Thymus (tissue), 11 donors: ENCODE measurements at regions not wholly inside any gene's neighbourhood (a gene's known extent, or its start where the extent isn't known, plus 50 kb on each side); places are given as distances from the start of the nearest gene placed in this dataset.
A peak's percentile ranks its signal among the peaks of the same experiment; 100 is the strongest.

Experiments used
- DNase-seq, 9 donors: peaks; one replicate each; pipeline ENCODE4 v3.0.0-alpha.2; 2013; ENCODE audit warnings: low spot score in 9 of 9, low read depth in 6 of 9, missing footprints in 1 of 9
- H3K27ac ChIP-seq, 2 donors: one replicate each; pipeline ENCODE4 v1.5.1; 2013; ENCODE audit warnings: control low read depth in 1 of 2, low read depth in 1 of 2, low read length in 1 of 2, mild to moderate bottlenecking in 1 of 2, moderate library complexity in 1 of 2
- H3K27me3 ChIP-seq, 2 donors: one replicate each; pipeline ENCODE4 v1.5.1; 2013; ENCODE audit warnings: low read length in 1 of 2; ENCODE audit not compliant: control insufficient read depth in 2 of 2, insufficient read depth in 1 of 2
- H3K36me3 ChIP-seq, 2 donors: one replicate each; pipeline ENCODE4 v1.5.1; 2013; ENCODE audit warnings: low read length in 1 of 2, mild to moderate bottlenecking in 1 of 2, moderate library complexity in 1 of 2; ENCODE audit not compliant: control insufficient read depth in 2 of 2, insufficient read depth in 2 of 2
- H3K4me1 ChIP-seq, 2 donors: one replicate each; pipeline ENCODE4 v1.5.1; 2013; ENCODE audit warnings: low read length in 2 of 2; ENCODE audit not compliant: control insufficient read depth in 2 of 2, insufficient read depth in 2 of 2
- H3K4me3 ChIP-seq, 2 donors: one replicate each; pipeline ENCODE4 v1.5.1; 2013; ENCODE audit warnings: low read length in 2 of 2, control low read depth in 1 of 2, mild to moderate bottlenecking in 1 of 2
- H3K9me3 ChIP-seq, 2 donors: one replicate each; pipeline ENCODE4 v1.5.1; 2013; ENCODE audit warnings: low read length in 1 of 2, mild to moderate bottlenecking in 1 of 2; ENCODE audit not compliant: control insufficient read depth in 2 of 2, insufficient read depth in 1 of 2
- WGBS: extraction: QIAGEN DNeasy Blood & Tissue Kit; methylation state at CpG from one replicate; pipeline ENCODE4 v1.1.7; 2013; 5-methylcytosine and 5-hydroxymethylcytosine counted together
- donor health status: healthy.

DNA sequence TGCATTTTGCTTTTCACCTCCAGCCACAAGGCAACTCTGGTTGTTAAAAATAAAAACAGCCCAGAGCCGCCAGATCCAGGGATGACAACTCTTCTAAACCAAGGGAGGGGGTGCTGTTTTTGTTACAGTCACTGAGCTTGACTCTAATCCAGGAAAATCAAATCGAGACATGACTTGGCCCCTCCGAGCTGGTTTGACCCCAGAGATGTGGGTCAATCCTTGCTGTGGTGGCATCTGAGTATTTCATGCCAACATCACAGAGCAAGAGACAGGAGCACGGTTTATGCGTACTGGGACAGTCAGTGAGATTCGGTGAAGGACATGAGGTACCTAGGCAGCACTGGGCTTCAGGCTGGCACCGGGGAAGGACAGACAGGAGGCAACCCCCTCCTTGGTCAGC is 88.8 kb upstream of the ZMIZ1 start:
- 96% methylated on average over 7 of the region's 7 CpGs for WGBS
- peaks cover 0 to 34% of the 10 kb centered on the region in 2 donors for H3K4me1 ChIP-seq
- no peak for DNase-seq
- no peak overlapping the region for H3K27ac ChIP-seq
- no peaks in the 10 kb centered on the region for H3K9me3 ChIP-seq
- no peaks in the 10 kb centered on the region for H3K36me3 ChIP-seq
- no peaks in the 10 kb centered on the region for H3K27me3 ChIP-seq
- H3K4me3 ChIP-seq, result no peak overlapping the region

- DNase-seq, result no peak
- no peak overlapping the region for H3K4me3 ChIP-seq
- H3K27ac ChIP-seq, result no peak overlapping the region
- no peaks in the 10 kb centered on the region for H3K36me3 ChIP-seq
- H3K9me3 ChIP-seq, result no peaks in the 10 kb centered on the region
- no peaks in the 10 kb centered on the region for H3K27me3 ChIP-seq
- peaks cover 0 to 32% of the 10 kb centered on the region in 2 donors for H3K4me1 ChIP-seq
- 94% methylated on average over 9 of the region's 9 CpGs for WGBS
These were observed 88.4 kb upstream of the ZMIZ1 start for GRCh38 chr10:78980354-78980753.

- H3K36me3 ChIP-seq, result no peaks in the 10 kb centered on the region
- peaks cover 0 to 32% of the 10 kb centered on the region in 2 donors for H3K4me1 ChIP-seq
- no peak overlapping the region for H3K27ac ChIP-seq
- H3K4me3 ChIP-seq, result no peak overlapping the region
- no peak for DNase-seq
- WGBS, result 96% methylated on average over 5 of the region's 5 CpGs
- H3K27me3 ChIP-seq, result no peaks in the 10 kb centered on the region
- no peaks in the 10 kb centered on the region for H3K9me3 ChIP-seq
These were observed 88.0 kb upstream of the ZMIZ1 start for GRCh38 chr10:78980815-78981214.

DNA sequence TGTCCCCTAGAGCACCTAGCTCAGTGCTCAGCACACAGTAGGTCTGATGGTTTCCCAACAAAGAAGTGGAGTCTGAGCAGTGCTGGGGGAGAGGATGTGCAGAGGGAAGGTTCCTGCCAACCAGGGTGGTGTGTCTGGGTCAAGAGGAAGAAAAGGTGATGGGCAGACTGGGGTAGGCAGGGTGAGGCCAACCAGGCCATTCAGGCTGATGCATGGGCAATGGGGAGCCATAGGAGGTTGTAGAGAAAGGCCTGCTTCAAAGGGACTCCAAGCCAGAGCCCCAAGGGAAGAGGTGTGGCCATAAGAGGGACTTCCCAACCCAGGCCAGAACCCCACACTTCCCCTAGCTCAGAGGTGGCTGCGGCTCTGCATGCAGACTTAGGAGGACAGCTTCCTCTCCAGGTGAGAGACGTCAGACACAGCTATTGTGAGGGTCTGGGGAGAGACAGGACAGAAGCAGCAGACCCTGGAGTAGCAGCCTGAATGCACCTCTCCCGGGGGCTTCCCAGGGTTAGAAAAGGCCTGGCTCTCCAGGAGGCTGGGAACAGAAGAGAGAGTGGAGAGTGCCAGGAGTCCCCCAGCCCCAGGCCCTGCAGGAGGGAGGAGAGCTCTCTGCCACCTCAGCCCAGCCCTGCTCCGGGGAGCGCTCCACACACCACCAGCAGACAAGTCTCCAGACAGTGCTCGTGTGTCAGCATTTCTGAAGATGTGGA is 87.4 kb upstream of the ZMIZ1 start:
- 73% methylated on average over 6 of the region's 6 CpGs for WGBS
- Histone ChIP-seq H3K36me3 (no peaks in the 10 kb centered on the region), H3K4me1 (peaks cover 0 to 32% of the 10 kb centered on the region in 2 donors), H3K27ac (no peak overlapping the region), H3K4me3 (no peak overlapping the region), H3K27me3 (no peaks in the 10 kb centered on the region), H3K9me3 (no peaks in the 10 kb centered on the region)
- peak in 2 of 9 donors; percentile 19 to 50 for DNase-seq

DNA sequence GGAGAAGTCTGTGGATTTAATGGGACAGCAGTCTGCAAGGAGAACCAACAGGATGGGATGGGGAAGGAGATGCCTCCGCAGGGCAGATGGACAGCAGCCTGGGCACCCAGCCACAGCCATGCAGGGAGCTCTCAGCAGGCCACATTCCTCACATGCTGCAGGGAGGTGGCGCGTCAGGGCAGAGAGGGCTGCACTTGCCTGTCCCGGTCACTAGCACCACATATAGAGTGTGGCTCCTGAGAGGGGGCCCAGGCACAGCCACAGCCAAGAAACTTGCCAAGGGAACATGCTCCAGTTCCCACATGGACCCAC is 86.8 kb upstream of the ZMIZ1 start:
- no peaks in the 10 kb centered on the region for H3K27me3 ChIP-seq
- DNase-seq, result no peak

DNA sequence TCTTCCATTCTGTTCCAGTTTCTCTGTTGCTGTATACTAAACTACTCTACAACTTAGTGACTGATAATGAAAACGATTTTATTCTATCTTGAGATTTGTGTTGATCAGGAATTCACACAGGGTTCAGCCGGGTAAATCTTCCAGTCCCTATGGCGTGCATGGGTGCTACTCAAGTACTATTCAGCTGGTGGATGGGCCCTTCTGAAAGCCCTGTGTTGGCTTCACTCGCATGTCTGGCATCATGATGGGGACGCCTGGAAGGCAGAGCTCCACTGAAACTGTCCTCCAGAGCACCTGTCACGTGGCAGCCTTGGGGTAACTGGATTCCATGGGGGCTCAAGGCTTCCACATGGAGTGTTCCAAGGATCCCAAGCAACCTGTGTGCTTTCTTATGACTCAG is 86.0 kb upstream of the ZMIZ1 start:
- Histone ChIP-seq H3K4me3 (no peak overlapping the region), H3K27ac (no peak overlapping the region), H3K4me1 (peaks cover 0 to 20% of the 10 kb centered on the region in 2 donors), H3K27me3 (no peaks in the 10 kb centered on the region), H3K36me3 (no peaks in the 10 kb centered on the region), H3K9me3 (no peaks in the 10 kb centered on the region)
- DNase-seq, result no peak
- 90% methylated on average over 6 of the region's 6 CpGs for WGBS

More for the DNA sequence above, 86.8 kb upstream of the ZMIZ1 start:
- Histone ChIP-seq H3K4me3 (no peak overlapping the region), H3K27ac (no peak overlapping the region), H3K36me3 (no peaks in the 10 kb centered on the region), H3K9me3 (no peaks in the 10 kb centered on the region), H3K4me1 (peaks cover 0 to 28% of the 10 kb centered on the region in 2 donors)
- 95% methylated on average over 4 of the region's 4 CpGs for WGBS

DNA sequence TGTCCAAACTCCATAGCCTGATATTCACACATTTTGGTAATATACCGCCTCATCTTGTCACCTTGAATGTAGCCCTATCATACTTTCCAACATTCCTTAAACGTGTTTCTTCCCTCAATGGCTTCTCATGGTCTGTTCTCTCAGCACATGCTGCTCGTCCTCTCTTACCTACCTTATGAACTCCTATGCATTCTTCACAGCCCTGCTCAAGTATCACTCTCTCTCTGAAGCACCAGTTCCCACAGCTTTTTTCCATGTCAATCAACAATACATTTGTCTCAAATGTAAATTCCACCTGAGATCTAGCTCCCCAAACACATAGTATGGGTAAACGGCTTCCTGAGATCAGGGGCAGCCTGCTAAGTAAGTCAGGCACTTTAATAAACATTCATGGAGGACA is 85.2 kb upstream of the ZMIZ1 start:
- Histone ChIP-seq H3K4me1 (peaks cover 0 to 12% of the 10 kb centered on the region in 2 donors), H3K27me3 (no peaks in the 10 kb centered on the region), H3K27ac (no peak overlapping the region), H3K36me3 (no peaks in the 10 kb centered on the region), H3K4me3 (no peak overlapping the region), H3K9me3 (no peaks in the 10 kb centered on the region)
- WGBS, result 94% methylated on average over 4 of the region's 4 CpGs
- no peak for DNase-seq

GRCh38 chr10:78985973-78986818 is 82.6 kb upstream of the ZMIZ1 start:
- H3K27me3 ChIP-seq, result no peaks in the 10 kb centered on the region
- H3K27ac ChIP-seq, result no peak overlapping the region
- no peak for DNase-seq
- whole genome bisulfite sequencing, result 96% methylated on average over 8 of the region's 8 CpGs
- peaks cover 0 to 4% of the 10 kb centered on the region in 2 donors for H3K9me3 ChIP-seq
- H3K36me3 ChIP-seq, result no peaks in the 10 kb centered on the region
- H3K4me1 ChIP-seq, result peaks cover 0 to 8% of the 10 kb centered on the region in 2 donors
- no peak overlapping the region for H3K4me3 ChIP-seq

- H3K27ac ChIP-seq, result no peak overlapping the region
- H3K36me3 ChIP-seq, result no peaks in the 10 kb centered on the region
- DNase-seq, result no peak
- WGBS, result 90% methylated on average over 1 of the region's 1 CpG
- H3K9me3 ChIP-seq, result peaks cover 0 to 11% of the 10 kb centered on the region in 2 donors
- no peaks in the 10 kb centered on the region for H3K27me3 ChIP-seq
- H3K4me1 ChIP-seq, result peaks cover 5 to 42% of the 10 kb centered on the region in 2 donors
- no peak overlapping the region for H3K4me3 ChIP-seq
These were observed 77.6 kb upstream of the ZMIZ1 start for GRCh38 chr10:78991187-78991586.
